Endothelial cell of umbilical vein (primary cell): ENCODE measurements at regions not wholly inside any gene's neighbourhood (a gene's known extent, or its start where the extent isn't known, plus 50 kb on each side); places are given as distances from the start of the nearest gene placed in this dataset.

Experiments
- BruUV-seq: library from RNA; stranded (reverse); fragments of 400-500 nt; replicated peaks from 2 replicates; lab custom pipeline; 2021; lab: Mats Ljungman, UMichigan
- CTCF ChIA-PET: fragments of 300-600, 350-600 bp; sonication (Branson Sonifier 250); formaldehyde crosslinking; loops from one replicate; lab custom pipeline; 2021; ENCODE audit warnings: antibody characterized with exemption, inconsistent platforms; lab: Charles Lee
- POLR2A ChIA-PET: fragments of 300-600, 350-600 bp; sonication (Branson Sonifier 250); formaldehyde crosslinking; loops from one replicate; lab custom pipeline; 2021; ENCODE audit warnings: antibody characterized with exemption, inconsistent platforms; lab: Charles Lee
- DNase-seq: peaks from one replicate; pipeline ENCODE4 v3.0.0-alpha.2; 2011; ENCODE audit warnings: low read depth, low spot score
- FAIRE-seq: peaks from 2 replicates; lab custom pipeline; 2011; peaks lifted over from hg19 to GRCh38; lab: Jason Lieb, UNC
- H2AFZ ChIP-seq: 2 replicates; pipeline ENCODE4 v1.6.0; 2012; ENCODE audit warnings: low read depth, low read length, control low read depth, inconsistent platforms
- H3K27ac ChIP-seq: 2 replicates; pipeline ENCODE4 v1.5.1; 2011; ENCODE audit warnings: low read depth, mild to moderate bottlenecking, control low read depth, low read length, moderate library complexity; ENCODE audit not compliant: insufficient read depth
- H3K27me3 ChIP-seq, 2 experiments: 2 replicates each; pipeline versions ENCODE4 v1.6.0 to v1.6.1; 2011; ENCODE audit warnings: low read length in 2 of 2, mixed read lengths in 1 of 2; ENCODE audit not compliant: control insufficient read depth in 2 of 2, insufficient read depth in 2 of 2
- H3K36me3 ChIP-seq, 2 experiments: 2 replicates in 1 of 2; 3 replicates in 1 of 2; pipeline ENCODE4 v1.5.1; 2011; ENCODE audit warnings: low read length in 2 of 2, mild to moderate bottlenecking in 1 of 2, moderate library complexity in 1 of 2; ENCODE audit not compliant: control insufficient read depth in 2 of 2, insufficient read depth in 2 of 2; ENCODE audit errors: extremely low read depth in 1 of 2
- H3K4me1 ChIP-seq: 3 replicates; pipeline ENCODE4 v1.5.1; 2011; ENCODE audit warnings: mild to moderate bottlenecking, low read length; ENCODE audit not compliant: control insufficient read depth, insufficient read depth; ENCODE audit errors: extremely low read depth
- H3K4me2 ChIP-seq: 2 replicates; pipeline ENCODE4 v1.6.1; 2011; ENCODE audit warnings: low read length, control low read depth, mixed read lengths; ENCODE audit not compliant: insufficient read depth
- H3K4me3 ChIP-seq, 3 experiments: fragments of 200-600 bp in 1 of 3; sonication (generic), shearing (Covaris generic) in 1 of 3; replicated peaks in 1 of 3; 2 replicates each; pipeline ENCODE4 v1.5.1; 2011 to 2016; ENCODE audit warnings: control low read depth in 3 of 3, low read length in 3 of 3, mild to moderate bottlenecking in 2 of 3, inconsistent platforms in 1 of 3, low read depth in 1 of 3, moderate library complexity in 1 of 3; ENCODE audit not compliant: insufficient read depth in 1 of 3
- H3K79me2 ChIP-seq: 2 replicates; pipeline ENCODE4 v1.6.0; 2012; ENCODE audit warnings: low read length, inconsistent platforms; ENCODE audit not compliant: control insufficient read depth, insufficient read depth
- H3K9ac ChIP-seq: replicated peaks from 2 replicates; pipeline ENCODE3; 2011; ENCODE audit warnings: low read length, control low read depth; ENCODE audit not compliant: insufficient read depth; ENCODE audit errors: extremely low read depth
- H3K9me1 ChIP-seq: replicated peaks from 3 replicates; pipeline ENCODE4 v1.6.0; 2011; ENCODE audit warnings: mild to moderate bottlenecking, low read length; ENCODE audit not compliant: control insufficient read depth, insufficient read depth; ENCODE audit errors: extremely low read depth
- H3K9me3 ChIP-seq: replicated peaks from 2 replicates; pipeline ENCODE4 v1.5.1; 2012; ENCODE audit warnings: low read length, inconsistent platforms; ENCODE audit not compliant: control insufficient read depth, insufficient read depth
- H4K20me1 ChIP-seq: replicated peaks from 2 replicates; pipeline ENCODE3; 2011; ENCODE audit warnings: mild to moderate bottlenecking, low read length; ENCODE audit not compliant: control insufficient read depth, insufficient read depth; ENCODE audit errors: extremely low read depth
- EZH2 ChIP-seq: IDR thresholded peaks from 2 replicates; pipeline ENCODE4 v1.6.1; 2012; ENCODE audit warnings: borderline replicate concordance, low read depth, mild to moderate bottlenecking, moderate library complexity, low read length, inconsistent platforms; ENCODE audit not compliant: severe bottlenecking
- FOS ChIP-seq: IDR thresholded peaks from 2 replicates; pipeline ENCODE4 v1.6.1; 2011; ENCODE audit warnings: mild to moderate bottlenecking, low read length, moderate library complexity, borderline replicate concordance; ENCODE audit not compliant: insufficient read depth
- GATA2 ChIP-seq: IDR thresholded peaks from 2 replicates; pipeline ENCODE4 v1.7.0; 2011; ENCODE audit warnings: low read depth, mild to moderate bottlenecking, moderate library complexity, mixed read lengths, low read length; ENCODE audit not compliant: insufficient read length, insufficient read depth
- MAX ChIP-seq: IDR thresholded peaks from 2 replicates; pipeline ENCODE4 v1.6.1; 2011; ENCODE audit not compliant: insufficient read depth, insufficient read length
- POLR2A ChIP-seq: IDR thresholded peaks from 2 replicates; pipeline ENCODE4 v1.6.1; 2012; ENCODE audit warnings: low read depth, mild to moderate bottlenecking, control low read depth, low read length
- dilution Hi-C: fragments of 300-500 bp; cut with MboI; formaldehyde crosslinking; loops from one replicate; pipeline ENCODE4 v1.15.0; 2019; ENCODE audit warnings: low sequenced_read_pairs; ENCODE audit not compliant: extremely low pct_ligation_motif_present
- intact Hi-C: fragments of 100-400 bp; cut with micrococcal nuclease; formaldehyde crosslinking; loops from one replicate; pipeline ENCODE4 v1.10.0; 2022
- TF ChIP-seq, protein P1 (sequence below), 2 donors: IDR thresholded peaks; 1 replicate in 1 of 2; 2 replicates in 1 of 2; pipeline ENCODE4 v1.5.1; 2011; ENCODE audit warnings: low read length in 2 of 2, mild to moderate bottlenecking in 2 of 2, moderate library complexity in 2 of 2, control low read depth in 1 of 2, inconsistent platforms in 1 of 2, low read depth in 1 of 2; ENCODE audit not compliant: insufficient read depth in 1 of 2; ENCODE audit errors: extremely low read depth in 1 of 2

GRCh38 chr1:189874715-189875435 is 602.8 kb downstream of the BRINP3 start:
- Histone ChIP-seq H3K4me1 (no peaks in the 10 kb centered on the region), H3K4me3 (no peak overlapping the region), H3K9me1 (no peaks in the 10 kb centered on the region), H3K27me3 (no peaks in the 10 kb centered on the region), H3K27ac (no peak overlapping the region), H4K20me1 (no peaks in the 10 kb centered on the region), H3K36me3 (no peaks in the 10 kb centered on the region), H2AFZ (no peak overlapping the region), H3K9me3 (no peaks in the 10 kb centered on the region), H3K79me2 (no peaks in the 10 kb centered on the region), H3K4me2 (no peak overlapping the region), H3K9ac (no peak overlapping the region)
- TF ChIP-seq EZH2: no peak
- no peak for TF ChIP-seq POLR2A
- TF ChIP-seq, protein P1, sequence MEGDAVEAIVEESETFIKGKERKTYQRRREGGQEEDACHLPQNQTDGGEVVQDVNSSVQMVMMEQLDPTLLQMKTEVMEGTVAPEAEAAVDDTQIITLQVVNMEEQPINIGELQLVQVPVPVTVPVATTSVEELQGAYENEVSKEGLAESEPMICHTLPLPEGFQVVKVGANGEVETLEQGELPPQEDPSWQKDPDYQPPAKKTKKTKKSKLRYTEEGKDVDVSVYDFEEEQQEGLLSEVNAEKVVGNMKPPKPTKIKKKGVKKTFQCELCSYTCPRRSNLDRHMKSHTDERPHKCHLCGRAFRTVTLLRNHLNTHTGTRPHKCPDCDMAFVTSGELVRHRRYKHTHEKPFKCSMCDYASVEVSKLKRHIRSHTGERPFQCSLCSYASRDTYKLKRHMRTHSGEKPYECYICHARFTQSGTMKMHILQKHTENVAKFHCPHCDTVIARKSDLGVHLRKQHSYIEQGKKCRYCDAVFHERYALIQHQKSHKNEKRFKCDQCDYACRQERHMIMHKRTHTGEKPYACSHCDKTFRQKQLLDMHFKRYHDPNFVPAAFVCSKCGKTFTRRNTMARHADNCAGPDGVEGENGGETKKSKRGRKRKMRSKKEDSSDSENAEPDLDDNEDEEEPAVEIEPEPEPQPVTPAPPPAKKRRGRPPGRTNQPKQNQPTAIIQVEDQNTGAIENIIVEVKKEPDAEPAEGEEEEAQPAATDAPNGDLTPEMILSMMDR (IDR thresholded peaks at IDR 0.05; ENCODE audit: extremely low read depth in 1 of 2, insufficient read depth in 1 of 2, low read depth in 1 of 2, low read length in 2 of 2): no peak
- TF ChIP-seq GATA2: no peak
- TF ChIP-seq MAX: no peak
- no peak for TF ChIP-seq FOS
- POLR2A ChIA-PET: no interaction called here
- intact Hi-C loops: no loop called here
- CTCF ChIA-PET: no interaction called here
- dilution Hi-C loops: no loop called here
- no peak for DNase-seq
- no peak for FAIRE-seq
- no TSS peak for BruUV-seq
